ENCODE measurements at regions not wholly inside any gene's neighbourhood (a gene's known extent, or its start where the extent isn't known, plus 50 kb on each side); places are given as distances from the start of the nearest gene placed in this dataset.

DNA sequence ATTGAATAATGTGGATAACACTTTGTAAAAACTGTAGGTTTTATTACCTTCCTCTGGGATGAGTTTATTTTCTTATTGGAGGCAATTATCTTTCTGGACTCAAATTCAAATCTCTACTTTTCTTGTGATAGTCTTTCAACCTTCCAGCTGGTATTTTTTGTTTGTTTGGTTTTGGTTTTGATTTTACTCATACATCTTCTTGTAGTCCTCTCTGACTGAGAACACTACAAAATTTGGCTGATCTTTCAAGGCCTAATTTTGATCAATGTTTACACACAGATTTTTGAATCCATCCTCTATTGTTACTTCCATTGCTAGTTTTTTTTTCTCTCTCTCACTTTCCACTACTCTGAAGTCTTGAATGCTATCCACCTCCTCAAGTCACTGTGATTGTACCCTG lies 303.8 kb upstream of the NECTIN3 start:
- Histone ChIP-seq H3K9ac (ENCODE audit: insufficient read length, low read depth) (no peak overlapping the region), H3K9me3 (ENCODE audit: insufficient read depth, low read length) (peaks cover 17% of the 10 kb centered on the region; the same call in 1 of the 2 replicates), H3K27me3 (ENCODE audit: insufficient read depth, insufficient read length) (no peaks in the 10 kb centered on the region), H3K4me3 (ENCODE audit: insufficient read length, low read depth) (no peak overlapping the region), H3K4me1 (ENCODE audit: insufficient read depth, insufficient read length) (no peaks in the 10 kb centered on the region), H3K36me3 (ENCODE audit: insufficient read depth, insufficient read length, low read length) (no peaks in the 10 kb centered on the region)
- DNase-seq (ENCODE audit: low read depth, low spot score), result no peak
- TF ChIP-seq YY1 (IDR thresholded peaks at IDR 0.05; ENCODE audit: insufficient read depth, insufficient read length) (no peak), ZNF274 (IDR thresholded peaks at IDR 0.05; ENCODE audit: low read depth, low read length) (no peak), SUZ12 (IDR thresholded peaks at IDR 0.05; ENCODE audit: extremely low read depth, insufficient read depth, insufficient read length) (no peak)

DNA sequence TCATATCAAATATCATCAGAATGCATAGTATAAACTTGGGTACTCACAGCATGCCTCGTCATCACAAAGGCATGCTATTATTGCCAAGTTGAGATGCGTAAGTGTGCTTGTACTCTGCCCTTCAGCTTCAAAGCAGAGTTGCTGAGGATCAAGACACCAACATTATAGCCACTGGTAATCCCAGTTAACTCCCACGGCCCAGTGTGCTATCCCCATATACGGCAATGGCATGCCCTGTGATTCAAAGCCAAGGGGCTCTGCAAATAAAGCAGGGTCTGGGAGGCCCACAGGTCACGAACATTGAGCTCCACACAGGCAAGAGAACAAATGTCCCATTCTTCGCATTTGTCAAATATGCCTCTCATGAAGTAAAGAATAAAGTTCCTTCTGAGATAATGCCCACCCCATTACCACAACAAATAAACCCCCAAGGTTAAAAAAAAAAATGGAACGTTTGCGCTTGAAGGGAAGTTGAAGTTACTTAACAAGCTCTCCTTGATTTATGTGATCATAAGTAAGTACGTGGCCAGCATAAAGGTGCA lies 298.1 kb upstream of the NECTIN3 start:
- Histone ChIP-seq H3K27me3 (ENCODE audit: insufficient read depth, insufficient read length) (no peaks in the 10 kb centered on the region), H3K9ac (ENCODE audit: insufficient read length, low read depth) (no peak overlapping the region), H3K9me3 (ENCODE audit: insufficient read depth, low read length) (peaks cover 10% of the 10 kb centered on the region; the same call in 1 of the 2 replicates), H3K4me1 (ENCODE audit: insufficient read depth, insufficient read length) (no peaks in the 10 kb centered on the region), H3K4me3 (ENCODE audit: insufficient read length, low read depth) (no peak overlapping the region), H3K36me3 (ENCODE audit: insufficient read depth, insufficient read length, low read length) (no peaks in the 10 kb centered on the region)
- DNase-seq (ENCODE audit: low read depth, low spot score), result no peak
- TF ChIP-seq SUZ12 (IDR thresholded peaks at IDR 0.05; ENCODE audit: extremely low read depth, insufficient read depth, insufficient read length) (no peak), ZNF274 (IDR thresholded peaks at IDR 0.05; ENCODE audit: low read depth, low read length) (no peak), YY1 (IDR thresholded peaks at IDR 0.05; ENCODE audit: insufficient read depth, insufficient read length) (no peak)

DNA sequence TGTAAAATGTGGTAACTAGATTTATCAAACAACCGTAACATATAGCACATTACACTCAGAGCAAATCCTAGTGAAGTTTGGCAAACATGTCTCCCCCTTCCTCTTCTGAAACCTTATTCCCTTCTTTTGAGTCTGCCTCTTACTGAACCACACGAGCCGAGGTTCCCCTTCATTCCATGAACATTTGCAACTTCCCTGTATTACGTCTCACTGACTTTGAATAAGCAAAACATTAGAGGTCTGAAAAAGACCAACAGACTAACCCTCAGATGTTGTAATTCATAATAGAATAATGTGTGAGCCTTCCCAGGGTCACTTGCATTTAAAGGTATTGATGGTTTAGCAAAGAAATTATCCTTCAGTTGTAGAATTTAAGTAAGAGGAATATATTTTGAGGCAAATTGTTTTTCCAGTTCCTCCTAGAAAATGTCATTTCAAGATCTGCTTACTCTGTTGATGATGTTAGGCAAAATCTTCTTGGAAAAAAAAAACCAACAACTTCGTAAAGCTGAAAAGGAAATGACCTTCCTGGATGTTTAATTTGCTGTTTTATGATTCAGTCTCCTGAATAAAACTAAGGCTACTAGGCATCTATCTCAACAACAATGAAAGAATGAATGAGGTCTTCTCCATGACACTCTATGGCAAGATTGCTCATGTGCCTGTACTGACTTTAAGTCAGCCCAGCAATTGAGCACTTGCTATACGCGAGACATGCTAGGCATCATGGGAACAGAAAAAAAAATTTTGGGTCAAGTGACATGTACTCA lies 296.9 kb upstream of the NECTIN3 start:
- DNase-seq (ENCODE audit: low read depth, low spot score), result no peak
- Histone ChIP-seq H3K4me1 (ENCODE audit: insufficient read depth, insufficient read length) (no peaks in the 10 kb centered on the region), H3K27me3 (ENCODE audit: insufficient read depth, insufficient read length) (no peaks in the 10 kb centered on the region), H3K4me3 (ENCODE audit: insufficient read length, low read depth) (no peak overlapping the region), H3K9ac (ENCODE audit: insufficient read length, low read depth) (no peak overlapping the region), H3K36me3 (ENCODE audit: insufficient read depth, insufficient read length, low read length) (no peaks in the 10 kb centered on the region), H3K9me3 (ENCODE audit: insufficient read depth, low read length) (no peaks in the 10 kb centered on the region)
- TF ChIP-seq YY1 (IDR thresholded peaks at IDR 0.05; ENCODE audit: insufficient read depth, insufficient read length) (no peak), ZNF274 (IDR thresholded peaks at IDR 0.05; ENCODE audit: low read depth, low read length) (no peak), SUZ12 (IDR thresholded peaks at IDR 0.05; ENCODE audit: extremely low read depth, insufficient read depth, insufficient read length) (no peak)

DNA sequence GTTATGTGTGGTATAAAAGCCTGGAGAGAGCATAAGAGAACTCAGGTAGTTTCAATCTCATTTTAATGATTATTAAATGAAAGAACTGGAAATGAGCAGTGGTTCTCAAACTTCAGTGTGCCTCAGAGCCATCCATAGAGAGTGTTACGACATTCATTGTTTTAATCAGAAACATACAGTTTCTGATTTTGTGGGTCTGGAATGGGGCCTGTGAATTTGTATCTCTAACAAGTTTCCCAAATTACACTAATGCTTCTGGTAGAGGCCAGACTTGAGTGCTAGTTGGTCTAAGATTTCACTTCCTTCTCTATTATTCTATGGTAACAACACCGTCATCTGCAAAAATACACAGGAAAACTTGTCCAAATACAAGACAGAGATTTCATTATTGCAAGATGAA lies 292.0 kb upstream of the NECTIN3 start:
- no peaks in the 10 kb centered on the region for H3K36me3 ChIP-seq (ENCODE audit: insufficient read depth, insufficient read length, low read length)
- H3K9ac ChIP-seq (ENCODE audit: insufficient read length, low read depth), result no peak overlapping the region
- no peak for DNase-seq (ENCODE audit: low read depth, low spot score)
- TF ChIP-seq YY1 (IDR thresholded peaks at IDR 0.05; ENCODE audit: insufficient read depth, insufficient read length), result no peak
- no peak for TF ChIP-seq ZNF274 (IDR thresholded peaks at IDR 0.05; ENCODE audit: low read depth, low read length)
- TF ChIP-seq SUZ12 (IDR thresholded peaks at IDR 0.05; ENCODE audit: extremely low read depth, insufficient read depth, insufficient read length), result no peak
- no peaks in the 10 kb centered on the region for H3K27me3 ChIP-seq (ENCODE audit: insufficient read depth, insufficient read length)
- H3K4me1 ChIP-seq (ENCODE audit: insufficient read depth, insufficient read length), result no peaks in the 10 kb centered on the region
- H3K4me3 ChIP-seq (ENCODE audit: insufficient read length, low read depth), result no peak overlapping the region
- no peaks in the 10 kb centered on the region for H3K9me3 ChIP-seq (ENCODE audit: insufficient read depth, low read length)

DNA sequence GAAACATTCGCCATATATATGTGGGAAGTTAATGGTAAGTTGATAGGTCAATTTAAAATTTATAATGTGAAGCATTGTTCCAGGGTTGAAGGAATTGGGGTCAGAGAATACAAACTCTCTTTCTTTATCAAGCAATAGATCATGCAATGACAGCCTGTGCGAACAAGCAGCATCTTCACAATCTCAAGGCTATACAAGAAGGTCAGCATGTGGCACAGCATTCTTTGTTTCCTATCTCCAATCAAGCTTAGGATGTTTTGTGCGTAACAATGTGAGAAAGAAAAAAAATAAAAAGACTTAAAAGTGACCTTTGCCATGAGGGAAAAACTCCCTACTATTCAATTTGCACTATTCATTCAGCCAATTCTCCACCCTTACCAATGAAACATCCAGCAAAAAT lies 288.1 kb upstream of the NECTIN3 start:
- Histone ChIP-seq H3K36me3 (ENCODE audit: insufficient read depth, insufficient read length, low read length) (no peaks in the 10 kb centered on the region), H3K4me3 (ENCODE audit: insufficient read length, low read depth) (no peak overlapping the region), H3K4me1 (ENCODE audit: insufficient read depth, insufficient read length) (no peaks in the 10 kb centered on the region), H3K27me3 (ENCODE audit: insufficient read depth, insufficient read length) (no peaks in the 10 kb centered on the region), H3K9ac (ENCODE audit: insufficient read length, low read depth) (no peak overlapping the region), H3K9me3 (ENCODE audit: insufficient read depth, low read length) (no peaks in the 10 kb centered on the region; the same call in 1 of the 2 replicates)
- DNase-seq (ENCODE audit: low read depth, low spot score), result no peak
- TF ChIP-seq ZNF274 (IDR thresholded peaks at IDR 0.05; ENCODE audit: low read depth, low read length), result no peak
- no peak for TF ChIP-seq SUZ12 (IDR thresholded peaks at IDR 0.05; ENCODE audit: extremely low read depth, insufficient read depth, insufficient read length)
- no peak for TF ChIP-seq YY1 (IDR thresholded peaks at IDR 0.05; ENCODE audit: insufficient read depth, insufficient read length)

DNA sequence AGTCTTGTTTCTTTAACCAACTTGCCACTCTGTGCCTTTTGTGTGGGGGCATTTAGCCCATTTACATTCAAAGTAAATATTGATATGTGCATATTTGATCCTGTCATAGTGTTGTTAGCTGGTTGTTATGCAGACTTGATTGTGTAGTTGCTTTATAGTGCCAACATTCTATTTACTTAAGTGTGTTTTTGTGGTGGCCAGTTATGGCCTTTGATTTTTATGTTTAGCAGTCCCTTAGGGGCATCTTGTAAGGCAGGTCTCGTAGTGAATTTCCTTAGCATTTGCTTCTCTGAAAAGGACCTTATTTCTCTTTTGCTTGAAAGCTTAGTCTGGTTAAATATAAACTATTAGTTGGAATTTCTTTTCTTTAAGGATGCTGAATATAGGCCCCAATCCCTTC lies 282.8 kb upstream of the NECTIN3 start:
- Histone ChIP-seq H3K36me3 (ENCODE audit: insufficient read depth, insufficient read length, low read length) (no peaks in the 10 kb centered on the region), H3K9me3 (ENCODE audit: insufficient read depth, low read length) (no peaks in the 10 kb centered on the region; the same call in 1 of the 2 replicates), H3K9ac (ENCODE audit: insufficient read length, low read depth) (no peak overlapping the region), H3K27me3 (ENCODE audit: insufficient read depth, insufficient read length) (no peaks in the 10 kb centered on the region), H3K4me1 (ENCODE audit: insufficient read depth, insufficient read length) (no peaks in the 10 kb centered on the region), H3K4me3 (ENCODE audit: insufficient read length, low read depth) (no peak overlapping the region)
- TF ChIP-seq YY1 (IDR thresholded peaks at IDR 0.05; ENCODE audit: insufficient read depth, insufficient read length) (no peak), SUZ12 (IDR thresholded peaks at IDR 0.05; ENCODE audit: extremely low read depth, insufficient read depth, insufficient read length) (no peak), ZNF274 (IDR thresholded peaks at IDR 0.05; ENCODE audit: low read depth, low read length) (no peak)
- DNase-seq (ENCODE audit: low read depth, low spot score), result no peak

DNA sequence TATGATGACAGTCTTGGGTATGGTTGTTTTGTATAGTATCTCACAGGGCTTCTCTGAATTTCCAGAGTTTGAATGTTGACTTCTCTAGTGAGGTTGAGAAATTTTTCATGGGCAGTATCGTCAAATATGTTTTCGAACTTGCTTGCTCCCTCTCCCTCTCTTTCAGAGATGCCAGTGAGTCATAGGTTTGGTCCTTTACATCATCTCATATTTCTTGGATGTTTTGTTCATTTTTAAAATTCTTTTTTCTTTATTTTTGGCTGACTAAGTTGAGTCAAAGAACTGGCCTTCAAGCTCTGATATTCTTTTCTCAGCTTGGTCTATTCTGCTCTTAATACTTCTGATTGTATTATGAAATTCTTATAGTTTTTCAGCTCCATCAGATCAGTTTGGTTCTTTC lies 282.3 kb upstream of the NECTIN3 start:
- TF ChIP-seq ZNF274 (IDR thresholded peaks at IDR 0.05; ENCODE audit: low read depth, low read length), result no peak
- TF ChIP-seq SUZ12 (IDR thresholded peaks at IDR 0.05; ENCODE audit: extremely low read depth, insufficient read depth, insufficient read length), result no peak
- TF ChIP-seq YY1 (IDR thresholded peaks at IDR 0.05; ENCODE audit: insufficient read depth, insufficient read length), result no peak
- Histone ChIP-seq H3K27me3 (ENCODE audit: insufficient read depth, insufficient read length) (no peaks in the 10 kb centered on the region), H3K4me1 (ENCODE audit: insufficient read depth, insufficient read length) (no peaks in the 10 kb centered on the region), H3K4me3 (ENCODE audit: insufficient read length, low read depth) (no peak overlapping the region), H3K9ac (ENCODE audit: insufficient read length, low read depth) (no peak overlapping the region), H3K36me3 (ENCODE audit: insufficient read depth, insufficient read length, low read length) (no peaks in the 10 kb centered on the region), H3K9me3 (ENCODE audit: insufficient read depth, low read length) (no peaks in the 10 kb centered on the region; the same call in 1 of the 2 replicates)
- no peak for DNase-seq (ENCODE audit: low read depth, low spot score)

Measured in NT2/D1 (cell line).